Cerebellar nuclear complex (tissue), 1 donor: ENCODE measurements at regions not wholly inside any gene's neighbourhood (a gene's known extent, or its start where the extent isn't known, plus 50 kb on each side); places are given as distances from the start of the nearest gene placed in this dataset.

Experiments
- DNase-seq, 2 experiments: peaks; one replicate each; lab custom pipeline; 2025; lab: John Stamatoyannopoulos, UW

DNA sequence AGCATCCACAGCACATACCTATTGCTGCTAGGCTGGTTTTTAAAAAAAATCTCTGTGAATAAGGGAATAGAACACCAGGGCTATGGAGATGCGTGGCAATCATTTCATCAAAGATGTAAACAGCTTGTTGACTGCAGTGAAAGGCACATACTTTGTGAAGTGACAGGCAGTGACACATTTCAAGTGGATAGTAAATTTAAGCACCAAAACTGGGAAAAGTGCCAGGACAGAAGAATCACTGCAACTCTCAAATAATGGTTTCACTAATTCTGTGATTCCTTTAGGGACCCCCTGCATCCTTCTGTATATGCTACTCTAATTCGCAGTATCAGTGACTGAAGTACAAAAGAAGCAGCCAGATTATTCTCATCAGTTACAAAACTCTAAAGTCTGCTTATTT, 145.2 kb upstream of the KLF14 start:
- DNase-seq: no peak

DNA sequence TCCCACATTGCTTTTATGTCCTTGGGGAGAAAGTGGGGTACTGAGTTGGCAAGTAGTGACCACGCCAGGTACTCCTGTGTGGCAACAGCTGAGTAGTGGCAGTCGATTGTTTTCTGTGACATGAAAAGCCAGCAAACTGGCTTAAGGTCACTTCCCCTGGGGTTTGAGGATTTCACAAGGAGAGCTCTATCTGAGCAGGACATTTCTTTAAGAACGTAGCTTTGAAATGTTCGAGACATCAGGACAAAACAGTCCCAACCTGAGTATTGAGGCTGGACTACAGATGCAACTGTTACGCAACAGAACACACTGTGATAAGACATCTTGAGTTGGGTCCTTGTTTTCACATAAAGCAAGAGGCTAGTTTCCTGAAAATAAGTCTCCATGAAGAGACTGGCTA, 146.7 kb upstream of the KLF14 start:
- no peak for DNase-seq

DNA sequence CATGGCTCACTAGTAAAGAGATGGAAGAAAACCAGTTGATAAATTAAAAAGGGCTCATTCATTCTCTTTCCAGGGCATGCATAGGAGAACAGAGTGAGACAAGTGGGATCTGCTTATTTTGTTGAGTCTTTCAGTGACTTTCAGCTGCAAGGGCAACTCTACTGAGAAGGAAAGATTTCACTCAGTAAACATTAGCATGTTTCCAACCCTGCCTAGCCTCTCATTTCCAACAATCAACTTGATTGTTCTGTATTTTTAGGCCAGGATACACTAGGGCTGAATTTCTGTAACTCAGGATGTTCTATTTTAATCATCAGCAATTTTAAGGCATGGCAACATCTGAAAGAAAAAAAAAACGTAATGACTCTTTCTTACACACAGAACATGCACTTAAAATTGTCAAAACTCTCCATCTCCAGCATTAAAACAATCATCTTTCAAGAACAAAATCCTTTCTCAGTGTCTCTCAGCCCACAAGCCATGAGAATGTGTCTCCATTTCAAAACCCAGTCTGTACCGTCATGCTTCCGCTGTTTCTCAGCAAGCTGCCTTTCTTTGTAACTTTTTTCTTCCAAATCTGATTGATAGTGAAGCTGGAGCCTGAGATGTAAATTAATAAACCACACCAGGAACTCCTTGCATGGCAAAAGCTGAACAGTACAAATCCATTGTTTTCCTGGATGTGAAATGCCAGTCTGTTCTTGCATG, 147.2 kb upstream of the KLF14 start:
- no peak for DNase-seq

DNA sequence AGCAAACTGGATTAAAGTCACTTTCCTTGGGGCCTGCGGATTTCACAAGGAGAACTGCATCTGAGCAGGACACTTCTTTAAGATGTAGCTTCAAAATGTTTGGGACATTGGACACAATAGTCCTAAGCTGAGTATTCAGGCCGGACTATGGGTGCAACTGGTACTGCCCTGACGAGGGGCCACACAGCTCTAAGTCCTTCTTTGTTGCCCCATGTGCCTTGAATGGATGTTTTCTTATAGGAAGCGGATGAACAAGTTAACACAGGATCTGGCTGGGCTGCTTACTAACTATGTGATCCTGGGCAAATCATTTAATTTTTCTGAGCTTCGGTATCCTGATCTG, 147.8 kb upstream of the KLF14 start:
- DNase-seq: no peak

DNA sequence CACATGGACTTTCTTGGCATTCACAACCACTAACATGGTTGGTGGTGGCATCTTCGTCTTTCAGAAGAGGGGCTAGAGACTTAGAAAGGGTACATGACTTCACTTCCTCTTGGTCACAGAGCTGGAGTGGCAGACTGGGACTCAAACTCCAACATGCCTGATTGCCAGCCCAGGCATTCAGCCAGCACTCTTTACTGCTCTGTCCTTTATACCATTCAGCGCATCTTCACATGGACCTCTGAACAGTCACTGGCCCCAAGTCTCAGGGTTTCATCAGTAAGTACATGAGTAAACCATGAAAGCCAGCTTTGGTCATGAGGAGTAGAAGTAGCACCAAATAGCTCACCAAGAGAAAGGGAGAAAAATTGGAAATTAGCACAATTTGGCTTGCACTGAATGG, 148.4 kb upstream of the KLF14 start:
- DNase-seq: no peak

DNA sequence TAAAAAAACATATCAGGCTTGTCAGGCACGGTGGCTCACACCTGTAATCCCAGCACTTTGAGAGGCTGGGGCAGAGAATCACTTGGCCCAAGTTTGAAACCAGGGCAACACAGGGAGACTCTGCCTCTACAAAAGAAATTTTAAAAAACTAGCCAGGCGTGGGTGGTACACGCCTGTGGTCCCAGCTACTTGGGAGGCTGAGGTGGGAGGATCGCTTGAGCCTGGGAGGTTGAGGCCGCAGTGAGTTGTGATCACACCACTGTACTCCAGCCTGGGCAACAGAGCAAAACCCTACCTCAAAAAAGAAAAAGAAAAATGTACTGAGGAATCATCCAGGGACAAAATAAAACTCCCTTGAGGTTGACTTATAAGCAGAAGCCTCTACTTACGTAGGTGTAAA, 149.9 kb upstream of the KLF14 start:
- DNase-seq: no peak

DNA sequence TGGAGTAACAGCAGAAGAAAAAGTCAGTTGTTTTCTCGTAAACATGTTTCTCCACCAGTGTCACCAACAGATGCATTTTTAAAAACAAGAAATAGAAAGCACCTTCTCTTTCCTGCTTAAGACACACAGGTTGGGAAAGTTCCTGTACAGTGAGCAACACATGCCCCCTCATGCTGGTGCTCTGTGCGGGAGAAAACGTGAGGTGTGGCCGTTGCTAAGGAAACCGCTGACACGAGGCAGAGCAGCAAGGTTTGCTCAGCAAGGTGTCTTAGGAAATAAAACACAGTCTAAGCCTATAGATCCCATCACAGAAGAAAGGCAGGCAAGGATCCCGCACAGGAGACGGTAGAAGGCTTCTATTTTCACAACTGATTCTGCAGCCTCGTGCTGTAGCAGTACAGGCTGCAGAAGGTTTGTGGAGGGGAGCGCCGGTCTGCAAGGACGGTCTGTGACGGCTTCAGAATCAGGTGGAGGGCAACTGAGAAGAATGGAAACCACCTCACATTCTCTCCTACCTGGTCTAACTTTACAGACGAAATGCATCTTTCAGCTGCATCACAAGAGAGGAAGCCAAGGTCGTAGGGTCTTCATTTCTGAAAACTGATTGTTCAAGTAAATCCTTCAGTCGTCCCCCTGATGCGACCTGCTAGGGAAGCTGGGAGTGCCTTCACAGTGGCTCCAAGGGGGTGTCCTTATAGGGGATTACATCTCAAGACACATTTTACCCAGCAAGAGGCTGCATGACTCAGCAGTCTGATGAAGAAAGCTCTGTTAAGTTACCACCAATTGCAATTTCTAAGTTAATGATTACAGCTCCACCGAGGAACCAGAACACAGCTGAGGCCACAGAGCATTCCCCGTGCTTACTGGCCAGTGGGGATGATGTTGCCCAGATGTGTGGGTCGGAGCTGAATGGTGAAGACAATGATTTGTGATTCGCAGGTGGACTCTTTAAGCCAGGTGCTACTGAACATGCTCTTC, 150.7 kb upstream of the KLF14 start:
- no peak for DNase-seq

DNA sequence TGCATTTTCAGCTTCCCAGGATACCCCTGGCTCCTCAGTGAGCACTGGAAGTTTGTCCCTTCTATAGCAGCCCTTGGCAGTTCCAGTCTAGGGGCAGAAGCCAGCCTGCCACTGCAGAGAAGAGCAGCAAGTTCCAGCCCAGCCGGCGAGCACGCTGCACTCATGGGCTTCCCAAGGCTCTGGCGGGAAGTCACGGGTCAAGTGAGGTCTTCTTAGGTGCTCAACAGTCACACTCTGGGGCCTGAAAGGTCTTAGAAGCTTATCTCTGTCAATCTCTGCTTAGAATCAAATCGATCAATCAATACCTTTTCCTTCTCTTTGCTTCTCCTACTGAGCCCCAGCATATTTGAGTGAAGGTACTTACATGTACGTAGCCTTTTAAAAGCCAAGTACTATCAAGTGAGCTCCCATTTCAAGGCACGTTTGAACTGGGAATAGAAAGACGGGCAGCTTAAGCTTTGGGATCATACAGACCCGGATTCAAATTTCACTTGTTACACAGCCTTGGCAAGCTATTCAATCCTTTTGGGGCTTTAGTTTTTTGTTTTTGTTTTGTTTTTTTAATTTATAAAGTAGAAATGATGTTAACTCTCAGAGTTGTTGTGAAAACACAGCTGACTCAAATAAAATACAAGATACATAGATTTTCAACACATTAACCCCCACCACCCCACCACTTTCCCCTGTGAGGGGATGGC, 152.6 kb upstream of the KLF14 start:
- no peak for DNase-seq

DNA sequence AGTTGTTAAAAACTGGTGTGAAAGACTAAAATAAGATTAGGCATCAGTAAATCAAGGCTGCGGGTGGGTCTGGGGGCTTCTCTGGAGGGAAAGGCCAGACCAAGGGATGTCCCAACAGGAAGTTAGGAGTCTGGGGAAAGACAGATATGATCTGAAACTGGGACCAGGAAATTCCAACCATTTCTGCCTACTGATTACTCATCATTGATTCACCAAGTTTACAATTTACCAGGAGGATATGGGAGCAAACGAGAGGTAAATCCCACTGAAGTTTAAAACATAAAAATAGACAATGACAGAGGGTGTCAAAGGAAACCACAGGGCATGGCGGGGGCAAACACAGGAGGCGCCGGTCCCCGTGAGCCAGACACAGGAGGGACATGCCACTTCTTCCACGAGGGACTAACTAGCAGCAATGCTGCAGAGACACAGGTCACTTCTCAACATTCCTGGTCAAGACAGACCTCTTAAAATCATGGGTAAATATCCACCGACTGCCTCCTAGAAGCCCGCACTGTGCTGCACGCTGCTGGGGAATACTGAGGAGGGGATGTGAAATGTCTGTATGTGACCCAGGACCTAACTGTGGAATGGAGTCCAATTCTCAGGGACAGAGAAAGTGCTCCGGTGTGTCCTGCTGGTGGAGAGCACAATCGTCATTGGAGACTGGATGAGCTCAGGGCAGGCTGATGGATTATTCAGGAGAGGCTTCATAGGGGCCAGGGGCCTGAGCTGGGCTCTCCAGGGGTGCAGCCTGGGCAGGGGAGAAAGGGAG, 153.4 kb upstream of the KLF14 start:
- DNase-seq: no peak

DNA sequence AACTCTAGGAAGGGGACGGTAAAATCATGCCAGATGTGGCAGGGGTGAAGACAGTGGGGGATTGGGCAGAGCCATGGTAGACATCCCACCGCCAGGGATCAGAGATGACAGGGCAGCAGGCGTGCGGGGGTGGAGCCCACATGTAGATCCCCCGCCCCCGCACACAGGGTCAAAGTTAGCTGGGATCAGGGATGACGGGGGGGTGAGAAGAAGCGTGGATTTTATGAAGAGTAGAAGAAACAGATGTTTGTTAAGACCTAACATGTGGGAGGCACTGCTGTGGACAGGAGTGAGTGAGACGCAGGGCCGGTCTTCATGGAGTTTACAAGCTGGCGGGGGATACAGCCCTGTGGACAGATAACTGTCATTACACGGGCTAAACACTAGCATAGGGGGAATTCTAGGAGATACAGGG, 154.0 kb upstream of the KLF14 start:
- no peak for DNase-seq

DNA sequence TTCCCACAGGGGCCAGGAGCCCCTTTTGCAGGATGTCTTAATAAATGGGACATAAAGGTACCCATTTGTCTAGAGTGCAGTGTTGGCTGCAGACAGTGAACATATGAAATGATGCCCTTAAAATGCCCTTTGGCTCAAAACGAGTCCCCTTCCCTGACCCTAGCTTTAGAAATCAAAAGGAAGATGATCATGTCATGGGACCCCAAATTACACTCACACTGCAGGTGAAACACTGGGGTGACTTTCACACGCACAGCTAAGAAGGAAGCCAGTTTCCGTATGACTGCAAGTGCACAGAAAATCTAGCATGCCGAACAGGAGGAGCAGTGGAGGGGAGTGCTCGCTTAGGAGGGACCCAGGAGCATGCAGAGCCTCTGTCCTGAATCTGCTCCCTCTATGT, 154.5 kb upstream of the KLF14 start:
- DNase-seq: no peak

DNA sequence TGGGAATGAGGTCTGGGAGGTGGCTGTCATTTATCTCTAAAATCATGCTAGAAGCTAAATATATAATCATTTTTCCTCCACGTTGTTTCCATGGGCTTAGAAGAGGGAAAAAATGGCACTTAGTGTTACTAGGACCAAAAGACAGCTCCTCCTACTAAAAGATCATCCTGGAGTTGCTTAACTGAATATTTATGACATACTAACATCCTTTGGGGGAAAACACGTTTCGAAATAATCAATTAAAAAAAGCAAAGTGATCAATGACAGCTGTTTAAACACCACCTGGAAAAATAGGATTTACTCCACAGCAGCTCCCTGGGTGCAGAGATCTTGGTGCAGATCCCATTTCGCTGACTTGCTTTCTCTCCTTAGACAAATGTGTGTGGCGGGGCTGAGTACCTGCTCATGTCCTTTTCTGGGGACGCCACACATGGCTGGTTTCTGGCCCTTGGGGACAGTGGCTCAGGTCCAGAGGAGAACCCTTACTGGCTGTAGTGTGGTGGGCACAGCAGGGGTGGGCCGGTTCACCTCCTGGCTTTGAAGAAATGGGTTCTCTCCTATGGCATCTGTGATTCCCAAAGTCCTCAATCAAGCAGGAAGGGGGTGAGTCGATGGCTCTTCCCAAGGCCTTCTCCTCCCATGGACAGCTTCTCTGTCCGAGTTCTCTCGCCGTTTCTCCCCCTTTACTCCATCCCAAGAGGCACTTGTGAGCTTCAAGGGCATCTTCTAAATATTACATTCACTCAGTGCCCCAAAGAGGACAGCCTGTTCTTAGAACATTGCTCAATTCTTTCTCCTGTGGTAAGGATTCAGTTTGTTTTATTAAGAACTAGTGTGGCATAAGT, 156.4 kb upstream of the KLF14 start:
- no peak for DNase-seq

DNA sequence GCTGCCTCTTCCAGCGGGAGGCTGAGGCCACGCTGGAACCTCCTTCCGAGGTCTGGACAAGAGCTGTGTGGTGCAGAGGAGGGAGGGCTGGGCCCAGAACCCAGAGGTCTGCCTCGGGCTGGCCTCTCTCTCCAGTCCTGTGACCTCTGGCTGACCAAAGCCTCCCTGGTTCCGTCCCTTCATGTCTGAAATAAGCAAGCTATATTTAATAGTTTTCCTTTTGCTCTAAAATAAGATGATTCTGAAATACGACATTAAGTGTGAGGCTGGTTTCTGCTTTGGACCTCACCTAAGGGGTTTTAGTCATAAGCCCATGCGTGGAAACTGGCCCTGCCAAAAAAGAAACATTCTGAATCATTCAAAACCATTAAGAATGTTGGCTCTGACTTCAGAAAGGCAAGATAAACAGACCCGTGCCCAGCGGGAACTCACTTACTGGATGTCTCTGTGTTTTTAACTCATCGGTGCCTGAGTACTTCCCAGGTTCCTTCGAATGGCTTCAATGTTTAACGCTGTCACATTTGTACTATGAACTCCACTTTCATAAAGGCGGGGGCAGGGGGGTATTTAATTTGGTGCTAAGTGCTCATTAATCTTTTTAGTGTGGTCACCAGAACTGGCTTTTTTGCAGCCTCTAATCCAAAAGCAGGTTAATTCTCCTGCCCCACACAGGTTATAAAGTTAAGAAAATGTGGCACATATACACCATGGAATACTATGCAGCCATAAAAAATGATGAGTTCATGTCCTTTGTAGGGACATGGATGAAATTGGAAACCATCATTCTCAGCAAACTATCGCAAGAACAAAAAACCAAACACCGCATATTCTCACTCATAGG, 157.5 kb upstream of the KLF14 start:
- no peak for DNase-seq

DNA sequence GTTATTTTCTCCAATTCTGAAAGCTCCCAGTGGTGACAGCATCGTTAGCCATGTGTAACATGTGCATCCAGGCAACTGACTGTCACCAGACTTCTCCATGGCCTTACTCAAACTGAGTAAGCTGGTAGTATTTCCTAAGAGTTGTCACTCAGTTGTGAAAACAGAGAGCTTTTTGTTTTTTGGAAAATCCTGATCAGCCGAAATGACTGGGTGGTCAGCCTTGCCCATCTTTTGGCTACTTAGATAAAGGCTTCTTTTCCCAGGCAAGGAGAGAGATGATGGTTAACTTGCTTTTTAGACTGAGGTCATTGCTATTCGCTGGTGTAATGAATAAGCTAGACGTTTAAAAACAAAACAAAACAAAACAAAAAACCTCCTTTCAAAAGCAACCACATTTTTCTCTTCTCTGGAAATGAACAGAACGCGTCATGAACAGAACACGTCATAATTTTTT, 159.5 kb upstream of the KLF14 start:
- DNase-seq: no peak

DNA sequence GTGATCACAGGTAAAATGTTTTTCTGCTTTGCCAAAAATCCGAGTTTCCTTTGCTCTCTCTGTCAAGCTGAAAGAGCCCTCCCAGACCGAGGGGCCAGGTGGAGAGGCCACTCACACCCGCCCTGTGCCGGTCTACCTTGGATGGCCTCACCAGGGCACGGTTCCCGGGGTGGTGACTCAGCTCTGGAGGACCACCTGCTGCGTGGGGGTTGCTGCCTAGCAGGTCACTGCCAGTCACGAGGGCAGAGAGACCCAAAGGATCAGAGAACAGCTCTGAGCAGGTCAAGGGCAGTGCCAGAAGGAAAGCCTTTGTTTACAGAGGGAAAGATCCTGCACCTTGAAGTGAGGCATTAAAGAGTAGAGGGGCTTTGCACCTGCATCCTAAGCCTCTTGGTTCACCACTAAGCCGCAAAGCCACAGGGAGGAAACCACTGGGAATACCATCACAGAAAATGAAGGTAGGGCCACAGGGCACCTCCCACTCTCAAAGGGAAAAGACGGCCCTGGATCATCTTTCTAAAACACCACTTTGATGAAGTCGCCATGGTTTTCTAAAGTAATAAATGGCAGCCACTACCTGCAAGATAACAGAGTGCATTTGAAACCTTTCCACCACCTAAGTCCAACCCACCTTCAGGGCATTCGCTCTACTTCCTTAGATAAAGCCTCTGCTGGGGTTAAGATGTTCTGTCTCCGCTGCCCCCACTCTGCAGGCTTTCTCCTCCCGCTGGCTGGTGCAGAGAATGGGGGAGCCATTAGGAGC, 160.3 kb upstream of the KLF14 start:
- no peak for DNase-seq

DNA sequence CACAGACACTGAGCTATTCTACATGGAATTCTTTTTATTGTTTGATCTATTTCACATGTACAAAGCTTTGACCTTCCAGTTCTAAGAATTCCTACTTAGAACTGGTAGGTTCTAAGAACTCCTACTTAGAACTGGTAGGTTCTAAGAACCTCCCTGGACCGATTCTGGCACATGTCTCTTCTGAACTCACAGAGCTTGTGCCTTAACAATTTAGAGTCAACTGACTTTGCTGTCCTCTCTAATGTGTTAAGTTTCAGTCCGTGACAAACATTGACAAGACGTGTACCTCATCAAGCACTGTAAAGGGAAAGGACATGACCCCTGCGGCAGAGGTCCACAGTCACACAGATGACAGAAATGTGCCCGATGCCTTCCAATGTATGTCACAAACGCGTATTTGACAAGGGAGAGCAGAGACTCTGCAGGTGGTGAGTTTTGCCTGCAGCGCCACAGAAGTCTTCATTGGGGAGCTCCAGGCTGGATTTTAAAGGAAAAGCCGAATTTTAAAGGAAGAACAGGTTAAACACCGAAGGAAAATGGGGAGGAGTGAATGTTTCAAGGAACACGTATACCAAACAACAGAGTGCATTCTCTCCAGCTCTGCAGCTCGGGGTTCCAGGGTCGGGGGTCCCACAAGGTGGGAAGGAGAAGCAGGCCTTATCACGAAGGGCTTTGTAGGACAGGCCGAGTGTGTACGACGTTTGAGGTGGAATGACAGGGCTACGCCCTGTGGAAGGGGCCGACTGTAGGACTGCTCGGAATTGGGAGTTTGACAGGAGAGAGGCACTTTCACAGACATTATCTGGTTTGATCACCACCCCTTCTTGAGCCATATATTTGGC, 161.1 kb upstream of the KLF14 start:
- DNase-seq: no peak

DNA sequence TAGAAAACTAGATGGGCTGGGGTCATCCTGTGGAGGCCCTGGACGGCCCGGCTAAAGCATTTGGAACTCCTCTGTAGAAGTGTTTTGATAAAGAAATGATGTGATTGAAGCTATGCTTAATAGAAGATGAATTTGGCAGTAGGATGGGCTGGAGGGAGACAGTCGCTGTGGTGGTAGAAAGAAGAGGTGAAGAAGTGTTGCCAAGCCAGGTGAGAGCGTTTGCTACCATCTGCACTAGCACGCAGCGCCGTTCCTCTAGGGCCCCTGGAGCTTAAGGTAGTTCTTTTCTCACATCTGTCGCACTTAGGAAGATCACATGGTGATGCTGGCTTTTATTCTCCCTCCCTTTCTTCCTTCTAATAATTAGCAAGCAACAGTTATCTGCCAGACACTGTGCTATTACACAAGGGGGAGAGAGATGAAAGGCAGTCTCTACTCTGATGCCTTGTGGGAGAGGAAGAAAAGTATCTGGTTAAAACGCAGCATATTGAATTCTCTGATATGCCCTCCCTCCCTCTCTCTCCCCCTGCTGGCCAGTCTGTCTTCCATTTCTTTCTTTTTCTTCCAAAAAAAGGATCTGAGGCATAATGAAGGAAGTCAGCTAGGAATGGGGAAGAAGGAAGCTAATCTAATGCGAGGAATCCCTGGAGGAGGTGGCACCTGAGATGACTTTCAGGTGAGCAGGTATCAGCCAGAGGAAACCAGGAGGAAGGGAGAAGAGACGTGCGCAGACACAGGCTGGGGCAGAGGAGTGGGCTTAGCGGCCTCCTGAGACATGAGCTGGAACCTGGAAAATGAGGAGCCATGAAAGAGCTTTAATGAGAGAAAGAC, 162.3 kb upstream of the KLF14 start:
- no peak for DNase-seq
